Keratinocyte (primary cell): ENCODE measurements at regions not wholly inside any gene's neighbourhood (a gene's known extent, or its start where the extent isn't known, plus 50 kb on each side); places are given as distances from the start of the nearest gene placed in this dataset.

Source experiments
- EZH2 ChIP-seq: IDR thresholded peaks from one replicate; pipeline ENCODE4 v1.6.1; 2012; ENCODE audit warnings: inconsistent platforms, mild to moderate bottlenecking, low read length, moderate library complexity
- TF ChIP-seq, protein P1 (sequence below), 3 experiments: IDR thresholded peaks in 1 of 3; conservative IDR thresholded peaks in 1 of 3; optimal IDR thresholded peaks in 1 of 3; 2 replicates in 2 of 3; 3 replicates in 1 of 3; pipeline versions ENCODE3 to v1.5.1; 2011; ENCODE audit warnings: low read length in 3 of 3, mild to moderate bottlenecking in 3 of 3, moderate library complexity in 2 of 3, control low read depth in 1 of 3, inconsistent platforms in 1 of 3; ENCODE audit not compliant: insufficient read depth in 2 of 3; ENCODE audit errors: extremely low read depth in 1 of 3

GRCh38 chr11:88414385-88414861 lies 76.9 kb upstream of the CTSC start:
- TF ChIP-seq, protein P1, sequence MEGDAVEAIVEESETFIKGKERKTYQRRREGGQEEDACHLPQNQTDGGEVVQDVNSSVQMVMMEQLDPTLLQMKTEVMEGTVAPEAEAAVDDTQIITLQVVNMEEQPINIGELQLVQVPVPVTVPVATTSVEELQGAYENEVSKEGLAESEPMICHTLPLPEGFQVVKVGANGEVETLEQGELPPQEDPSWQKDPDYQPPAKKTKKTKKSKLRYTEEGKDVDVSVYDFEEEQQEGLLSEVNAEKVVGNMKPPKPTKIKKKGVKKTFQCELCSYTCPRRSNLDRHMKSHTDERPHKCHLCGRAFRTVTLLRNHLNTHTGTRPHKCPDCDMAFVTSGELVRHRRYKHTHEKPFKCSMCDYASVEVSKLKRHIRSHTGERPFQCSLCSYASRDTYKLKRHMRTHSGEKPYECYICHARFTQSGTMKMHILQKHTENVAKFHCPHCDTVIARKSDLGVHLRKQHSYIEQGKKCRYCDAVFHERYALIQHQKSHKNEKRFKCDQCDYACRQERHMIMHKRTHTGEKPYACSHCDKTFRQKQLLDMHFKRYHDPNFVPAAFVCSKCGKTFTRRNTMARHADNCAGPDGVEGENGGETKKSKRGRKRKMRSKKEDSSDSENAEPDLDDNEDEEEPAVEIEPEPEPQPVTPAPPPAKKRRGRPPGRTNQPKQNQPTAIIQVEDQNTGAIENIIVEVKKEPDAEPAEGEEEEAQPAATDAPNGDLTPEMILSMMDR (optimal IDR thresholded peaks at IDR 0.05 in 1 of 3, IDR thresholded peaks at IDR 0.05 in 1 of 3, conservative IDR thresholded peaks at IDR 0.05 in 1 of 3; ENCODE audit: extremely low read depth in 1 of 3, insufficient read depth in 2 of 3, low read length in 3 of 3), result no peak
- no peak for TF ChIP-seq EZH2
